ENCODE measurements at regions not wholly inside any gene's neighbourhood (a gene's known extent, or its start where the extent isn't known, plus 50 kb on each side); places are given as distances from the start of the nearest gene placed in this dataset.

GRCh38 chr6:140068801-140069200, 694.4 kb upstream of the CITED2 start:
- no peak for DNase-seq (ENCODE audit: low read depth in 2 of 2)

- DNase-seq (ENCODE audit: low read depth in 2 of 2), result no peak
These were observed 689.9 kb upstream of the CITED2 start for GRCh38 chr6:140064366-140064765.

DNA sequence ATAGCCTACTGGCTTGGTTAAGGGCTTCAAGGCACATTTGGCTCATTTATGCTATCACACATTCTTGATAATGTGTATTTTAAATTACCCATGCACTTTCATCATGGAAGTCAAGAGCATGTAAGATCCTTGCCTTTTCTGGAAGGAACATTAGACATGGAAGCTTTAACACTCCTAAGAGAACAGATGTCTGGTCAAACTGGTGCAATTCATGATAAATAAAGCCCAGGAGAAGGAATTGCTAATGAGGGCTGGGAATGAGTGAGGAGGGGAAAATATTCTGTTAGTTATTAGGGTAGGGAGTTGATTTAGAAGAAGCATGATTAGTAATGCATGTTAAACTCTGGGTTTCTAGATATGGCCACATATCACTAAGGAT, 688.6 kb upstream of the CITED2 start:
- DNase-seq (ENCODE audit: low read depth in 2 of 2), result no peak

GRCh38 chr6:140062043-140063020, 687.9 kb upstream of the CITED2 start:
- DNase-seq (ENCODE audit: low read depth in 2 of 2), result no peak

DNA sequence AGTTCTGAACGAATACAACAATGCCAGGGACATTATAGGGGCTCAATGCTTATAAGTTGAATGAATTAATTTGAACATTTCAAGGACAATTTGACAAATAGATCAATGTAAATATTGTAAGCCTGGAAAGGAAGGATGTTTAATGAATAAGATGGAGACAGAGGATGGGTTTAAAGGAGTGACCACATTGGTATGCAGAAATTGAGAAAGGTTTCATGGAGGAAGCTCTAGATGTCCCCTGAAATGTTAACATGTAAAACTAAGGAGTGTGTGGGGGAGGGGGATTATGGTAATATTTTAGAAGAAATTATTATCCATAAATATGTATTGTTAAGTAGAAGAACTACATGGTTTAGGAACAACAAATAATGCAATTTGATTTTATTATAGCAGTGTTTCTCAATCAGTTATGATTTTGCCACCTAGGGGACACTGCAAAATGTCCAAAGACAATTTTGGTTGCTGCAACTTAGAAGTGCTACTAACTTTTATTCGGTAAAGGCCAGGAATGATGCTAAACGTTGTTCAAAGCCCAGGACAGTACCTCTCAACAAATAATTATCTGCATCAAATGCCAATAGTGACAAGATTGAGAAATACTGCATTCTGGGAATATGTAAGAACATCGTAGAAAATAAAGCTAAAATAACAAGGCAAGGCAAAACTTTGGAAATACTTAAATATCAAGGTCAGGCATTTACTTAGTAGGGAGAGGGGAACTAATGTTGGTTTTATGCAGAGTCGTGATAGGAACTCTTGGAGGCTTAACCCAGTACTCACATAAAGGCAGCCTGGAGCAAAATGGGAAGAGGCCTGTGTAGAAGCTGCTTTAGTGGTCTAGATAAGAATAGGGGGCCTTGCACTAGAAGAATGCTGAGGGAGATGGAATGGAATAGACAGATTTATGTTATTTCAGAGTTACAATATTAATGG, 686.9 kb upstream of the CITED2 start:
- no peak for DNase-seq (ENCODE audit: low read depth in 2 of 2)

DNA sequence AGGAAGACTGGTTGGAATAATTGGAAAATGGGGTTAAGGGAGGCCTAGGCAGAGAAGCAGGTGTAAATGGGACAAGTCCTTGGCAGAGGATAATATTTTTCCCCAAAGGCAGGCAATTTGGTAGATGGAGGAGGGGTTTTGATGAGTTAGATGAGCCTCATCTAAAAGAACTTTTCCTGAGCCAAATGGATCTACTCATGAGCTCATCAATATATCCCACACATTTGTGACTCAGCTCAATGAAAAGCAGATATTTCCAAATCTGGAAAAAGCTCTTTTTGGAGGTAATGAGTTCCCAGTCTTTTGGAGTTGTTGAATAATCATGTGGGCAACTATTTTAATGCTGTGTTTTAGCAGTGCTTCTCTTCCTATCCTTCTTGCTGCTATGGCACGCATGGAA, 685.5 kb upstream of the CITED2 start:
- DNase-seq (ENCODE audit: low read depth in 2 of 2), result no peak

- no peak for DNase-seq (ENCODE audit: low read depth in 2 of 2)
These were observed 684.4 kb upstream of the CITED2 start for GRCh38 chr6:140058863-140059262.

DNA sequence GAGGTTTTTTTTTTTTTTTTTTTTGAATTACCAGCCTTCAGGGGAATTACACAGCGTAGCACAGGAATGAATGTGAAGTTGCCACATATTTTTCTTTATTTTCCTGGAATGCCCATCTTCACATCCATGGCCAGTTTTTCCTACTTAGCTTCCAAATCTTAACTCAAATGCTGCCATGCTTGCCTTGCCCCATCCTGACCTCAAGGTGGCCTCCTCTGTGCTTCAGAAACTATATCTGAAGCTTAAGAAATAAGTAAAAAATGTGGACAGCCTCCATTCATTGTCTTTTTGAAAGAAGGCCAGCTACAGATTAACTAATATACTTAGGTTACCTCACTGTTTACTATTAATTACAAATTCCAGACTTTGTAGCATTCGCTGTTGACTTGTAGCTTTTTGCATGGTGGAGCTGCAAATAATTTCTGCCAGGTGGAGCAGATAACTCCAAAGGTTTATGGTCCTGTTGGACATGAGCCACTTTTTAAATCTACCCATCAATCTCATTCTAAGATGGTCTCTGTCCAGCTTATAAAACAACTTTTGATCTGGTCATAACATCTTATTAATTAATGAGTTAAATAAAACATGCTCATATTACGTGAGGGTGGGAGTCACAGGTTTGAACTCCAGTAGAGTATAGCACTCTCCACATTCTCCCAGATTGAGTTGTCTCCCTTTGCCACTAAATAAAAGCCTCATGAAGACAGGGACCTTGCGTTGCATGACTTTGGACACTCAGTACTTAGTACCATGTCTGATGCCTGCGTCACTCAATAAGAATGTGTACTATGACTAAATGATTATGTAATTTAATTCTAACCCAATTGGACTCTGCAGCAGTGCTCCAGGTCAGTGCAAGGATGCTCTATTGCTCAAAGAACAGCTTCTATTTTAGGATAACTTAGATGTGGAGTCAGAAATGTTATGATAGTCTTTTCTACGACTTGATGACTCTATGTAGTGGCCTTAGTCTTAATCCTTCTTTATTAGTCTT, 678.6 kb upstream of the CITED2 start:
- DNase-seq (ENCODE audit: low read depth in 2 of 2), result no peak

GRCh38 chr6:140051521-140052512, 677.4 kb upstream of the CITED2 start:
- no peak for DNase-seq (ENCODE audit: low read depth in 2 of 2)

- DNase-seq (ENCODE audit: low read depth in 2 of 2), result no peak
These were observed 675.9 kb upstream of the CITED2 start for GRCh38 chr6:140050101-140050995.

DNA sequence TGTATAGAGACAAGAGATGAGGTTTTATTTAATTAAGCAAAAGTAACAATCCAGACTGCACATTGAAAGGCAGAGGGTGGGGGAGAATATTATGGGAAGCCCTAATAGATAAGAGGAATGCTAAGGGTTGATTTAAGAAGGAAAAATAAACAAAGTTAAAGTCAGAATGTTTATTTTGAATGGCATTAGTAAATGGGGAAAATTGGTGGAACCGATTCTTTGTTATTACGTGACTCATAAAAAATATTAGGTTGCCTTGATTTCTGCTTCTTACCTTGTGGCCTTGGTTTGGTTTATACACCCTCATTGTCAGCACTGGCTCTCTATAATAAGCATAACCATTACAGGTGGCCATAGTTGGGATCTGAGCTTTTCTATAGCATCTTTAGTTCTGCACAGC, 674.8 kb upstream of the CITED2 start:
- DNase-seq (ENCODE audit: low read depth in 2 of 2), result no peak

DNA sequence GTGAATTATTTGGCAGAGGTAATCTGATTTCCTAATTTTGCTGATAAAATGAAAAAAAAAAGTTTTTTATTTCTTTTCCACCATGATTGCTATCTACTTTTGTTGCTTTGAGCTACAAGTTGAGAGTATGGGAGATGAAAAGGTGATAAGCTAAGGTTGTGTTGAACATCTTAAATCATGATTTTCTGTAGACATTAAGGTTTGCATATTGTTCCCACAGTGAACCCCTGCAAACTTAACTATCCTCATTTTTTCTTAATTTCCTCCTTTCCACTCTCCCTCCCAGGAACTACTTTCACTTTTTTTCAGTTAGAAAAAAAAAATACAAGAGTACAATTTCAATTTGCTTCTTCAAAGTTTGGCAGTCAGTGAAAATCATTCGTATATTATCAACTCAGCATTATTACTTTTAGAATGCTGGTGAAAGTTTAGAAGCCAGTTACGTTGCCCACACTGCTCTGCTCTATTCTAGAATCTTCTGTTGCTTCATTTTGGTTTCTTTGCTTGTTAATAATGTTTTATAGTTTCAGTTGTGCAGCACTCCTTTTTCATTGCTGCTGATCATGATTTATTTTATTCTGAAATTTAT, 673.8 kb upstream of the CITED2 start:
- no peak for DNase-seq (ENCODE audit: low read depth in 2 of 2)

DNA sequence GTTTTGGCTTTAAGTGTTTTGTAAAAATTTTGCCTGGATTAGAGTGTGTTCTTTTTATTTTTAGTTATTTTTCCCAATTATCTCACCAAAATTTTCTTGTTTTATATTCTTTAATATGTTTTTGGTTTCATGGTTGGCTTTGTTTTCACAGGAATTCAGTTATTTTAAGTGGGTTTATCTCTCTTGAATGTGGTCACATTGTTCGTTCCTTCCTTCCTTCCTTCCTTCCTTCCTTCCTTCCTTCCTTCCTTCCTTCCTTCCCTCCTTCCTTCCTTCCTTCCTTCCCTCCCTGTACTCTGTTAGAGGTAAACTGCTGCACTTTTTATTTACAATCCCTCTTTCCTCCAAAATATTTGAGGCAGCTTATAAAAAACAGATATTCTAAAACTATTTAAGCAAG, 672.9 kb upstream of the CITED2 start:
- DNase-seq (ENCODE audit: low read depth in 2 of 2), result no peak

GRCh38 chr6:140046016-140046632, 671.7 kb upstream of the CITED2 start:
- DNase-seq (ENCODE audit: low read depth in 2 of 2), result no peak

DNA sequence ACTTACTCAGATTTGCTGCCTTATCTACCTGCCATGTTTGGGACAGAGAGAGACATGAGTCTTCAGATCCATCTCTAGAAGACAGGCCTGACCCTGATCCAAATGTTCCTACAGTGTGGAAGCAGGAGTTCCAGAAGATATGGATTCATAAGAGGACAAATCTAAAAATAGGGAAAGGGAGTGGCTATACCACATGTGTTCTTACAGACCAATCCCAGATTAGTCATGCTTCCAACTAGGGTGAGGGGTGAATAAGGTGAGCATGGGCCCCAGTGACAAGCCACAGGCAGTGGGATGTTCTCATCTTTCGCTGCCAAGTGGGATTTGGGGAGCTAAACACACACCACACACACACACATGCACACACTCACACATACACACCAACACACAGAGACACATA, 670.7 kb upstream of the CITED2 start:
- DNase-seq (ENCODE audit: low read depth in 2 of 2), result no peak

DNA sequence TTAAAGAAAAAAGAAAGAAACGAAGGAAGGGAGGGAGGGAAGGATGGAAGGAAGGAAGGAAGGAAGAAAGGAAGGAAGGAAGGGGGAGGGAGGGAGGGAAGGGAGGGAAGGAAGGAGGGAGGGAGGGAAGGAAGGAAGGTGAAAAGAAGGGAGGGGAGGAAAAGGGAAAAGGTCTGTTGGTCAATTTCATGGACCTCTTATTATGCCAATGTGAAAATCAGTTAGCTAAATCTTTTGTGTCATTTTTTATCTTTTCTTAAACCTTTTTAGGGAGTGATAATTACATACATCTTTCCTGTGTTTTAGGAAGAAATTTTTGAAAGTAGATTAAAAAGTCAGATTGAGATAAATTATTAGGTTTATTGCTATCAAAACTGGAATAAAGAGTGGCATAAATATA, 670.2 kb upstream of the CITED2 start:
- DNase-seq (ENCODE audit: low read depth in 2 of 2), result no peak

GRCh38 chr6:140043762-140044378, 669.4 kb upstream of the CITED2 start:
- DNase-seq (ENCODE audit: low read depth in 2 of 2), result no peak

DNA sequence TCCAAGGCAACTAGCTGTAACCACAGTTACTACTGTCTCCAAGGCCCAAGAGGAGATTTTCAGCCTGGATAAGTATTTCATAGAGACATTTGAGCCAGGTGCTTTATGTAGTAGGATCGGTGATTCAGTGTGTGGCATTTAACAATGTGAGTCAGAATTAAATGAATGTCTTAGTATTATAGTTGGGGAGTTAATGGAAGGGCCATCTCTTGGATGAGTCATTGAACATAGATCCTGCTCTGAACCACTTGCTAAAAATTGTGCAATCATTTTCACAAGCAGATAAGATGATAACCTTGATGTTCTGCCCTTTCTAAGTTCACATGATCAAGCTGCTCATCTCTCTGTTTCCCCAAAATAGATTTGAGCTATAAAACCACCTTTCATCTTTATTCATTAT, 668.9 kb upstream of the CITED2 start:
- no peak for DNase-seq (ENCODE audit: low read depth in 2 of 2)
